ENCODE measurements at regions not wholly inside any gene's neighbourhood (a gene's known extent, or its start where the extent isn't known, plus 50 kb on each side); places are given as distances from the start of the nearest gene placed in this dataset.

- TF ChIP-seq EZH2 (IDR thresholded peaks at IDR 0.05; ENCODE audit: low read length) (no peak), CTCF (optimal IDR thresholded peaks at IDR 0.05 in 1 of 3, IDR thresholded peaks at IDR 0.05 in 1 of 3, conservative IDR thresholded peaks at IDR 0.05 in 1 of 3; ENCODE audit: extremely low read depth in 1 of 3, insufficient read depth in 2 of 3, low read length in 3 of 3) (no peak)
Measured at GRCh38 chr4:14575289-14575688, 427.0 kb upstream of the CPEB2 start.
